ENCODE measurements at regions not wholly inside any gene's neighbourhood (a gene's known extent, or its start where the extent isn't known, plus 50 kb on each side); places are given as distances from the start of the nearest gene placed in this dataset.

- Histone ChIP-seq H2AFZ (ENCODE audit: low read length) (no peak overlapping the region), H3K4me2 (ENCODE audit: insufficient read depth, low read length, poor library complexity, severe bottlenecking) (no peak overlapping the region), H4K91ac (ENCODE audit: low read depth, low read length, poor library complexity) (no peak overlapping the region), H3K27me3 (ENCODE audit: control insufficient read depth in 3 of 3, insufficient read depth in 3 of 3, low read depth in 1 of 3, low read length in 3 of 3) (no peaks in the 10 kb centered on the region), H3K23ac (ENCODE audit: low read depth, low read length, poor library complexity) (no peak overlapping the region), H3K4ac (ENCODE audit: low read length) (no peak overlapping the region), H3K4me1 (ENCODE audit: control insufficient read depth in 2 of 2, insufficient read depth in 1 of 2, low read depth in 1 of 2, low read length in 2 of 2) (peaks cover 0 to under 1% of the 10 kb centered on the region in 2 donors), H2BK12ac (ENCODE audit: low read length) (no peak overlapping the region), H3K9me3 (replicated peaks in 1 of 2; ENCODE audit: control insufficient read depth in 2 of 2, insufficient read depth in 1 of 2, low read depth in 1 of 2, low read length in 2 of 2) (no peaks in the 10 kb centered on the region), H3K36me3 (replicated peaks in 1 of 2; ENCODE audit: control insufficient read depth in 2 of 2, insufficient read depth in 2 of 2, low read length in 2 of 2) (no peaks in the 10 kb centered on the region), H3K27ac (replicated peaks; ENCODE audit: low read length) (no peak overlapping the region), H3K18ac (ENCODE audit: low read length) (no peak overlapping the region), H4K8ac (ENCODE audit: low read depth, low read length) (no peak overlapping the region), H2AK5ac (ENCODE audit: low read depth, low read length) (no peak overlapping the region), H2BK5ac (ENCODE audit: low read length) (no peak overlapping the region), H3K14ac (ENCODE audit: low read length) (no peak overlapping the region), H2BK15ac (ENCODE audit: low read length) (no peak overlapping the region), H3K9ac (ENCODE audit: low read depth, low read length, poor library complexity) (no peak overlapping the region), H3K79me1 (ENCODE audit: low read depth, low read length) (no peaks in the 10 kb centered on the region), H2BK120ac (ENCODE audit: low read depth, low read length) (no peak overlapping the region), H3K4me3 (ENCODE audit: low read length in 2 of 2) (no peak overlapping the region)
- no peak for DNase-seq (ENCODE audit: low spot score)
- no CpG with 5 or more reads among the region's 4 CpGs for WGBS, 2 donors (ENCODE audit: extremely low coverage in 2 of 2, insufficient read length in 2 of 2, insufficient replicate concordance in 1 of 2)
Measured at GRCh38 chrX:109827772-109828171, 94.7 kb upstream of the ACSL4 start.

- no peak for DNase-seq (ENCODE audit: low spot score)
- Histone ChIP-seq H4K91ac (ENCODE audit: low read depth, low read length, poor library complexity) (no peak overlapping the region), H3K4me3 (ENCODE audit: low read length in 2 of 2) (no peak overlapping the region), H3K79me1 (ENCODE audit: low read depth, low read length) (no peaks in the 10 kb centered on the region), H2BK120ac (ENCODE audit: low read depth, low read length) (no peak overlapping the region), H2BK5ac (ENCODE audit: low read length) (no peak overlapping the region), H4K8ac (ENCODE audit: low read depth, low read length) (no peak overlapping the region), H2BK15ac (ENCODE audit: low read length) (no peak overlapping the region), H2BK12ac (ENCODE audit: low read length) (no peak overlapping the region), H3K9ac (ENCODE audit: low read depth, low read length, poor library complexity) (no peak overlapping the region), H3K27ac (replicated peaks; ENCODE audit: low read length) (no peak overlapping the region), H2AFZ (ENCODE audit: low read length) (no peak overlapping the region), H2AK5ac (ENCODE audit: low read depth, low read length) (peak overlapping the region; percentile 21), H3K27me3 (ENCODE audit: control insufficient read depth in 3 of 3, insufficient read depth in 3 of 3, low read depth in 1 of 3, low read length in 3 of 3) (no peaks in the 10 kb centered on the region), H3K4me2 (ENCODE audit: insufficient read depth, low read length, poor library complexity, severe bottlenecking) (no peak overlapping the region), H3K14ac (ENCODE audit: low read length) (no peak overlapping the region), H3K9me3 (replicated peaks in 1 of 2; ENCODE audit: control insufficient read depth in 2 of 2, insufficient read depth in 1 of 2, low read depth in 1 of 2, low read length in 2 of 2) (no peaks in the 10 kb centered on the region), H3K4ac (ENCODE audit: low read length) (no peak overlapping the region), H3K18ac (ENCODE audit: low read length) (no peak overlapping the region), H3K4me1 (ENCODE audit: control insufficient read depth in 2 of 2, insufficient read depth in 1 of 2, low read depth in 1 of 2, low read length in 2 of 2) (no peaks in the 10 kb centered on the region), H3K36me3 (replicated peaks in 1 of 2; ENCODE audit: control insufficient read depth in 2 of 2, insufficient read depth in 2 of 2, low read length in 2 of 2) (no peaks in the 10 kb centered on the region), H3K23ac (ENCODE audit: low read depth, low read length, poor library complexity) (no peak overlapping the region)
- WGBS, 2 donors (ENCODE audit: extremely low coverage in 2 of 2, insufficient read length in 2 of 2, insufficient replicate concordance in 1 of 2): no CpG with 5 or more reads among the region's 3 CpGs
Measured at GRCh38 chrX:109830157-109830703, 97.2 kb upstream of the ACSL4 start.

GRCh38 chrX:109830704-109831206, 97.7 kb upstream of the ACSL4 start:
- H4K91ac ChIP-seq (ENCODE audit: low read depth, low read length, poor library complexity): no peak overlapping the region
- H3K4me1 ChIP-seq (ENCODE audit: control insufficient read depth in 2 of 2, insufficient read depth in 1 of 2, low read depth in 1 of 2, low read length in 2 of 2): no peaks in the 10 kb centered on the region
- DNase-seq (ENCODE audit: low spot score): no peak
- H3K79me1 ChIP-seq (ENCODE audit: low read depth, low read length): no peaks in the 10 kb centered on the region
- H2BK12ac ChIP-seq (ENCODE audit: low read length): no peak overlapping the region
- H2BK15ac ChIP-seq (ENCODE audit: low read length): no peak overlapping the region
- no peak overlapping the region for H2BK120ac ChIP-seq (ENCODE audit: low read depth, low read length)
- H2AFZ ChIP-seq (ENCODE audit: low read length): no peak overlapping the region
- H2BK5ac ChIP-seq (ENCODE audit: low read length): no peak overlapping the region
- H3K14ac ChIP-seq (ENCODE audit: low read length): no peak overlapping the region
- H3K4me2 ChIP-seq (ENCODE audit: insufficient read depth, low read length, poor library complexity, severe bottlenecking): no peak overlapping the region
- H3K36me3 ChIP-seq (replicated peaks in 1 of 2; ENCODE audit: control insufficient read depth in 2 of 2, insufficient read depth in 2 of 2, low read length in 2 of 2): no peaks in the 10 kb centered on the region
- H3K4ac ChIP-seq (ENCODE audit: low read length): no peak overlapping the region
- no peaks in the 10 kb centered on the region for H3K9me3 ChIP-seq (replicated peaks in 1 of 2; ENCODE audit: control insufficient read depth in 2 of 2, insufficient read depth in 1 of 2, low read depth in 1 of 2, low read length in 2 of 2)
- H2AK5ac ChIP-seq (ENCODE audit: low read depth, low read length): no peak overlapping the region
- H3K27ac ChIP-seq (replicated peaks; ENCODE audit: low read length): no peak overlapping the region
- no peak overlapping the region for H4K8ac ChIP-seq (ENCODE audit: low read depth, low read length)
- H3K4me3 ChIP-seq (ENCODE audit: low read length in 2 of 2): no peak overlapping the region
- H3K18ac ChIP-seq (ENCODE audit: low read length): no peak overlapping the region
- H3K9ac ChIP-seq (ENCODE audit: low read depth, low read length, poor library complexity): no peak overlapping the region
- no CpG with 5 or more reads among the region's 3 CpGs for WGBS, 2 donors (ENCODE audit: extremely low coverage in 2 of 2, insufficient read length in 2 of 2, insufficient replicate concordance in 1 of 2)
- H3K23ac ChIP-seq (ENCODE audit: low read depth, low read length, poor library complexity): no peak overlapping the region
- H3K27me3 ChIP-seq (ENCODE audit: control insufficient read depth in 3 of 3, insufficient read depth in 3 of 3, low read depth in 1 of 3, low read length in 3 of 3): peaks cover 0 to 3% (median 0%) of the 10 kb centered on the region in 3 experiments

GRCh38 chrX:109831326-109831985, 98.4 kb upstream of the ACSL4 start:
- no peak for DNase-seq (ENCODE audit: low spot score)
- no peak overlapping the region for H3K27ac ChIP-seq (replicated peaks; ENCODE audit: low read length)
- no peak overlapping the region for H3K23ac ChIP-seq (ENCODE audit: low read depth, low read length, poor library complexity)
- no peak overlapping the region for H3K14ac ChIP-seq (ENCODE audit: low read length)
- H2BK5ac ChIP-seq (ENCODE audit: low read length): no peak overlapping the region
- no peak overlapping the region for H2BK12ac ChIP-seq (ENCODE audit: low read length)
- H3K4me3 ChIP-seq (ENCODE audit: low read length in 2 of 2): no peak overlapping the region
- H3K4me2 ChIP-seq (ENCODE audit: insufficient read depth, low read length, poor library complexity, severe bottlenecking): no peak overlapping the region
- no peak overlapping the region for H3K4ac ChIP-seq (ENCODE audit: low read length)
- H3K9me3 ChIP-seq (replicated peaks in 1 of 2; ENCODE audit: control insufficient read depth in 2 of 2, insufficient read depth in 1 of 2, low read depth in 1 of 2, low read length in 2 of 2): no peaks in the 10 kb centered on the region
- H4K8ac ChIP-seq (ENCODE audit: low read depth, low read length): no peak overlapping the region
- H2BK120ac ChIP-seq (ENCODE audit: low read depth, low read length): no peak overlapping the region
- no peaks in the 10 kb centered on the region for H3K36me3 ChIP-seq (replicated peaks in 1 of 2; ENCODE audit: control insufficient read depth in 2 of 2, insufficient read depth in 2 of 2, low read length in 2 of 2)
- no peak overlapping the region for H2BK15ac ChIP-seq (ENCODE audit: low read length)
- no peaks in the 10 kb centered on the region for H3K4me1 ChIP-seq (ENCODE audit: control insufficient read depth in 2 of 2, insufficient read depth in 1 of 2, low read depth in 1 of 2, low read length in 2 of 2)
- no peak overlapping the region for H4K91ac ChIP-seq (ENCODE audit: low read depth, low read length, poor library complexity)
- H2AK5ac ChIP-seq (ENCODE audit: low read depth, low read length): no peak overlapping the region
- no peaks in the 10 kb centered on the region for H3K79me1 ChIP-seq (ENCODE audit: low read depth, low read length)
- H3K9ac ChIP-seq (ENCODE audit: low read depth, low read length, poor library complexity): no peak overlapping the region
- H3K18ac ChIP-seq (ENCODE audit: low read length): no peak overlapping the region
- H2AFZ ChIP-seq (ENCODE audit: low read length): no peak overlapping the region
- no CpG with 5 or more reads among the region's 6 CpGs for WGBS, 2 donors (ENCODE audit: extremely low coverage in 2 of 2, insufficient read length in 2 of 2, insufficient replicate concordance in 1 of 2)
- H3K27me3 ChIP-seq (ENCODE audit: control insufficient read depth in 3 of 3, insufficient read depth in 3 of 3, low read depth in 1 of 3, low read length in 3 of 3): peaks cover 0 to 5% (median 0%) of the 10 kb centered on the region in 3 experiments
